ENCODE measurements at regions not wholly inside any gene's neighbourhood (a gene's known extent, or its start where the extent isn't known, plus 50 kb on each side); places are given as distances from the start of the nearest gene placed in this dataset.

DNA sequence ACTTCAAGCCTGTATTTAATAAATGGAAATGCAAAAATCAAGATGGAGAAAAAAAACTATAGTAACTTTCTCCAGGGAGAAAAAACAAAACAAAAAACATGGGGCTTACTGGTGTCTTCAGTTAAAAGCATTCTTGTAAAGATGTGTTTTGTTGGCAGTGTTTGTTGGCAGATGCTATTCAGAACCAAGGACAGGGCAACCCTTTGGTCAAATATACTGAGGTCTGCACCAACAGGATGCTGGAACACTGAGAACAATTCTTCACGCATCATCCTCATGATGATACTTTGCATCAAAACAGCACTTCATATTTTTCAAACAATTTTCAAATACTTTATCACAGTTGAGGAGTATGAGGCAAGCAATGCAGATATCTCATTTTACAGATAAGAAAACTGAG is 63.7 kb upstream of the CBLN4 start (continued):
- TF ChIP-seq NANOG (IDR thresholded peaks at IDR 0.05; ENCODE audit: borderline replicate concordance) = no peak
- no peak for TF ChIP-seq STAT1 (IDR thresholded peaks at IDR 0.05; ENCODE audit: unreplicated experiment)
- TF ChIP-seq, protein P1, sequence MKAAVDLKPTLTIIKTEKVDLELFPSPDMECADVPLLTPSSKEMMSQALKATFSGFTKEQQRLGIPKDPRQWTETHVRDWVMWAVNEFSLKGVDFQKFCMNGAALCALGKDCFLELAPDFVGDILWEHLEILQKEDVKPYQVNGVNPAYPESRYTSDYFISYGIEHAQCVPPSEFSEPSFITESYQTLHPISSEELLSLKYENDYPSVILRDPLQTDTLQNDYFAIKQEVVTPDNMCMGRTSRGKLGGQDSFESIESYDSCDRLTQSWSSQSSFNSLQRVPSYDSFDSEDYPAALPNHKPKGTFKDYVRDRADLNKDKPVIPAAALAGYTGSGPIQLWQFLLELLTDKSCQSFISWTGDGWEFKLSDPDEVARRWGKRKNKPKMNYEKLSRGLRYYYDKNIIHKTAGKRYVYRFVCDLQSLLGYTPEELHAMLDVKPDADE (IDR thresholded peaks at IDR 0.05) = no peak
- TF ChIP-seq ZNF331 (CRISPR knock-in tag; IDR thresholded peaks at IDR 0.05; ENCODE audit: low read depth) = no peak
- TF ChIP-seq CREB1 (CRISPR knock-in tag; IDR thresholded peaks at IDR 0.05; ENCODE audit: low read depth) = no peak

DNA sequence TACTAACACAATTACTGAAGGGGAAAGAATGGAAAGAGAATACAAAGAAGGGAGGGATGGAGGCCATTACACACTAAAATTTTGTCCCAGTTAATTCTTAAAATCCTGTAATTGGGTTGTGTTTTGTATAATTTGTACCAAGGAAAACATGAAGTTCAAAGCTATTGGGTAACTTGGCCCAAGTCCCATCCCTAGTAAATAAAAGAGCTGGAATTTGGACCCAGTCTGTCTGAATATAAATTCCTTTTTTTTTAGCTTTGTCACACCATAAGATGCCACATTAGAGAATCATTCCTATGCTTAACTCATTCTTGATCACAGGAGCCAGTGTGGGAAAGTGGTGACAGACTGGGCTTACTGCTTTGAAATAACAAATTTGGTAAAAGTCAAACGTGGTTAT is 66.8 kb upstream of the CBLN4 start:
- Histone ChIP-seq H3K27me3 (ENCODE audit: insufficient read depth) (no peaks in the 10 kb centered on the region), H3F3A (replicated peaks; ENCODE audit: low read depth) (no peaks in the 10 kb centered on the region), H2AFZ (no peak overlapping the region), H4K20me1 (replicated peaks; ENCODE audit: insufficient read depth) (no peaks in the 10 kb centered on the region), H3K27ac (ENCODE audit: low read depth) (no peak overlapping the region), H3K36me3 (ENCODE audit: insufficient read depth) (no peaks in the 10 kb centered on the region), H3K4me3 (no peak overlapping the region), H3K4me1 (ENCODE audit: insufficient read depth) (no peaks in the 10 kb centered on the region), H3K9me2 (ENCODE audit: insufficient read depth) (no peaks in the 10 kb centered on the region), H3K4me2 (no peak overlapping the region), H3K79me2 (replicated peaks; ENCODE audit: insufficient read depth) (no peaks in the 10 kb centered on the region)
- H3K9me3 Mint-ChIP-seq = peaks cover 94% of the 10 kb centered on the region
- H3K36me3 Mint-ChIP-seq (ENCODE audit: low read depth) = peaks cover 52% of the 10 kb centered on the region
- no peak overlapping the region for H3K27ac Mint-ChIP-seq
- no peak overlapping the region for H3K4me3 Mint-ChIP-seq
- DNase-seq (ENCODE audit: low spot score) (no peak), ATAC-seq (no peak)
- H3K27me3 Mint-ChIP-seq (ENCODE audit: insufficient read depth, low read depth, poor library complexity) = peaks cover 4% of the 10 kb centered on the region
- no peaks in the 10 kb centered on the region for H3K4me1 Mint-ChIP-seq
- no peak for TF ChIP-seq ZNF114 (CRISPR knock-in tag; IDR thresholded peaks at IDR 0.05)
- TF ChIP-seq, protein P1 (IDR thresholded peaks at IDR 0.05) = no peak
- no peak for TF ChIP-seq EZH2 (IDR thresholded peaks at IDR 0.05; ENCODE audit: low read depth, unreplicated experiment)
- no peak for TF ChIP-seq JUNB (IDR thresholded peaks at IDR 0.05; ENCODE audit: unreplicated experiment)
- TF ChIP-seq ZNF331 (CRISPR knock-in tag; IDR thresholded peaks at IDR 0.05; ENCODE audit: low read depth) = no peak
- no peak for TF ChIP-seq STAT1 (IDR thresholded peaks at IDR 0.05; ENCODE audit: unreplicated experiment)
- TF ChIP-seq, protein P2, sequence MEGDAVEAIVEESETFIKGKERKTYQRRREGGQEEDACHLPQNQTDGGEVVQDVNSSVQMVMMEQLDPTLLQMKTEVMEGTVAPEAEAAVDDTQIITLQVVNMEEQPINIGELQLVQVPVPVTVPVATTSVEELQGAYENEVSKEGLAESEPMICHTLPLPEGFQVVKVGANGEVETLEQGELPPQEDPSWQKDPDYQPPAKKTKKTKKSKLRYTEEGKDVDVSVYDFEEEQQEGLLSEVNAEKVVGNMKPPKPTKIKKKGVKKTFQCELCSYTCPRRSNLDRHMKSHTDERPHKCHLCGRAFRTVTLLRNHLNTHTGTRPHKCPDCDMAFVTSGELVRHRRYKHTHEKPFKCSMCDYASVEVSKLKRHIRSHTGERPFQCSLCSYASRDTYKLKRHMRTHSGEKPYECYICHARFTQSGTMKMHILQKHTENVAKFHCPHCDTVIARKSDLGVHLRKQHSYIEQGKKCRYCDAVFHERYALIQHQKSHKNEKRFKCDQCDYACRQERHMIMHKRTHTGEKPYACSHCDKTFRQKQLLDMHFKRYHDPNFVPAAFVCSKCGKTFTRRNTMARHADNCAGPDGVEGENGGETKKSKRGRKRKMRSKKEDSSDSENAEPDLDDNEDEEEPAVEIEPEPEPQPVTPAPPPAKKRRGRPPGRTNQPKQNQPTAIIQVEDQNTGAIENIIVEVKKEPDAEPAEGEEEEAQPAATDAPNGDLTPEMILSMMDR (conservative IDR thresholded peaks at IDR 0.05; ENCODE audit: low read depth in 2 of 2) = no peak
- TF ChIP-seq, protein P3, sequence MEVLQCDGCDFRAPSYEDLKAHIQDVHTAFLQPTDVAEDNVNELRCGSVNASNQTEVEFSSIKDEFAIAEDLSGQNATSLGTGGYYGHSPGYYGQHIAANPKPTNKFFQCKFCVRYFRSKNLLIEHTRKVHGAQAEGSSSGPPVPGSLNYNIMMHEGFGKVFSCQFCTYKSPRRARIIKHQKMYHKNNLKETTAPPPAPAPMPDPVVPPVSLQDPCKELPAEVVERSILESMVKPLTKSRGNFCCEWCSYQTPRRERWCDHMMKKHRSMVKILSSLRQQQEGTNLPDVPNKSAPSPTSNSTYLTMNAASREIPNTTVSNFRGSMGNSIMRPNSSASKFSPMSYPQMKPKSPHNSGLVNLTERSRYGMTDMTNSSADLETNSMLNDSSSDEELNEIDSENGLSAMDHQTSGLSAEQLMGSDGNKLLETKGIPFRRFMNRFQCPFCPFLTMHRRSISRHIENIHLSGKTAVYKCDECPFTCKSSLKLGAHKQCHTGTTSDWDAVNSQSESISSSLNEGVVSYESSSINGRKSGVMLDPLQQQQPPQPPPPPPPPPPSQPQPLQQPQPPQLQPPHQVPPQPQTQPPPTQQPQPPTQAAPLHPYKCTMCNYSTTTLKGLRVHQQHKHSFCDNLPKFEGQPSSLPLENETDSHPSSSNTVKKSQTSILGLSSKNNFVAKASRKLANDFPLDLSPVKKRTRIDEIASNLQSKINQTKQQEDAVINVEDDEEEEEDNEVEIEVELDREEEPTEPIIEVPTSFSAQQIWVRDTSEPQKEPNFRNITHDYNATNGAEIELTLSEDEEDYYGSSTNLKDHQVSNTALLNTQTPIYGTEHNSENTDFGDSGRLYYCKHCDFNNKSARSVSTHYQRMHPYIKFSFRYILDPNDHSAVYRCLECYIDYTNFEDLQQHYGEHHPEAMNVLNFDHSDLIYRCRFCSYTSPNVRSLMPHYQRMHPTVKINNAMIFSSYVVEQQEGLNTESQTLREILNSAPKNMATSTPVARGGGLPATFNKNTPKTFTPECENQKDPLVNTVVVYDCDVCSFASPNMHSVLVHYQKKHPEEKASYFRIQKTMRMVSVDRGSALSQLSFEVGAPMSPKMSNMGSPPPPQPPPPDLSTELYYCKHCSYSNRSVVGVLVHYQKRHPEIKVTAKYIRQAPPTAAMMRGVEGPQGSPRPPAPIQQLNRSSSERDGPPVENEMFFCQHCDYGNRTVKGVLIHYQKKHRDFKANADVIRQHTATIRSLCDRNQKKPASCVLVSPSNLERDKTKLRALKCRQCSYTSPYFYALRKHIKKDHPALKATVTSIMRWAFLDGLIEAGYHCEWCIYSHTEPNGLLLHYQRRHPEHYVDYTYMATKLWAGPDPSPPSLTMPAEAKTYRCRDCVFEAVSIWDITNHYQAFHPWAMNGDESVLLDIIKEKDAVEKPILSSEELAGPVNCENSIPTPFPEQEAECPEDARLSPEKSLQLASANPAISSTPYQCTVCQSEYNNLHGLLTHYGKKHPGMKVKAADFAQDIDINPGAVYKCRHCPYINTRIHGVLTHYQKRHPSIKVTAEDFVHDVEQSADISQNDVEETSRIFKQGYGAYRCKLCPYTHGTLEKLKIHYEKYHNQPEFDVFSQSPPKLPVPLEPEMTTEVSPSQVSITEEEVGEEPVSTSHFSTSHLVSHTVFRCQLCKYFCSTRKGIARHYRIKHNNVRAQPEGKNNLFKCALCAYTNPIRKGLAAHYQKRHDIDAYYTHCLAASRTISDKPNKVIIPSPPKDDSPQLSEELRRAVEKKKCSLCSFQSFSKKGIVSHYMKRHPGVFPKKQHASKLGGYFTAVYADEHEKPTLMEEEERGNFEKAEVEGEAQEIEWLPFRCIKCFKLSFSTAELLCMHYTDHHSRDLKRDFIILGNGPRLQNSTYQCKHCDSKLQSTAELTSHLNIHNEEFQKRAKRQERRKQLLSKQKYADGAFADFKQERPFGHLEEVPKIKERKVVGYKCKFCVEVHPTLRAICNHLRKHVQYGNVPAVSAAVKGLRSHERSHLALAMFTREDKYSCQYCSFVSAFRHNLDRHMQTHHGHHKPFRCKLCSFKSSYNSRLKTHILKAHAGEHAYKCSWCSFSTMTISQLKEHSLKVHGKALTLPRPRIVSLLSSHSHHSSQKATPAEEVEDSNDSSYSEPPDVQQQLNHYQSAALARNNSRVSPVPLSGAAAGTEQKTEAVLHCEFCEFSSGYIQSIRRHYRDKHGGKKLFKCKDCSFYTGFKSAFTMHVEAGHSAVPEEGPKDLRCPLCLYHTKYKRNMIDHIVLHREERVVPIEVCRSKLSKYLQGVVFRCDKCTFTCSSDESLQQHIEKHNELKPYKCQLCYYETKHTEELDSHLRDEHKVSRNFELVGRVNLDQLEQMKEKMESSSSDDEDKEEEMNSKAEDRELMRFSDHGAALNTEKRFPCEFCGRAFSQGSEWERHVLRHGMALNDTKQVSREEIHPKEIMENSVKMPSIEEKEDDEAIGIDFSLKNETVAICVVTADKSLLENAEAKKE (CRISPR knock-in tag; IDR thresholded peaks at IDR 0.05) = no peak
- TF ChIP-seq CREB1 (CRISPR knock-in tag; IDR thresholded peaks at IDR 0.05; ENCODE audit: low read depth) = no peak
- TF ChIP-seq, protein P4, sequence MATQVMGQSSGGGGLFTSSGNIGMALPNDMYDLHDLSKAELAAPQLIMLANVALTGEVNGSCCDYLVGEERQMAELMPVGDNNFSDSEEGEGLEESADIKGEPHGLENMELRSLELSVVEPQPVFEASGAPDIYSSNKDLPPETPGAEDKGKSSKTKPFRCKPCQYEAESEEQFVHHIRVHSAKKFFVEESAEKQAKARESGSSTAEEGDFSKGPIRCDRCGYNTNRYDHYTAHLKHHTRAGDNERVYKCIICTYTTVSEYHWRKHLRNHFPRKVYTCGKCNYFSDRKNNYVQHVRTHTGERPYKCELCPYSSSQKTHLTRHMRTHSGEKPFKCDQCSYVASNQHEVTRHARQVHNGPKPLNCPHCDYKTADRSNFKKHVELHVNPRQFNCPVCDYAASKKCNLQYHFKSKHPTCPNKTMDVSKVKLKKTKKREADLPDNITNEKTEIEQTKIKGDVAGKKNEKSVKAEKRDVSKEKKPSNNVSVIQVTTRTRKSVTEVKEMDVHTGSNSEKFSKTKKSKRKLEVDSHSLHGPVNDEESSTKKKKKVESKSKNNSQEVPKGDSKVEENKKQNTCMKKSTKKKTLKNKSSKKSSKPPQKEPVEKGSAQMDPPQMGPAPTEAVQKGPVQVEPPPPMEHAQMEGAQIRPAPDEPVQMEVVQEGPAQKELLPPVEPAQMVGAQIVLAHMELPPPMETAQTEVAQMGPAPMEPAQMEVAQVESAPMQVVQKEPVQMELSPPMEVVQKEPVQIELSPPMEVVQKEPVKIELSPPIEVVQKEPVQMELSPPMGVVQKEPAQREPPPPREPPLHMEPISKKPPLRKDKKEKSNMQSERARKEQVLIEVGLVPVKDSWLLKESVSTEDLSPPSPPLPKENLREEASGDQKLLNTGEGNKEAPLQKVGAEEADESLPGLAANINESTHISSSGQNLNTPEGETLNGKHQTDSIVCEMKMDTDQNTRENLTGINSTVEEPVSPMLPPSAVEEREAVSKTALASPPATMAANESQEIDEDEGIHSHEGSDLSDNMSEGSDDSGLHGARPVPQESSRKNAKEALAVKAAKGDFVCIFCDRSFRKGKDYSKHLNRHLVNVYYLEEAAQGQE (IDR thresholded peaks at IDR 0.05; ENCODE audit: unreplicated experiment) = no peak

Data from GM23338 (cell line).